K562 (cell line): ENCODE measurements at regions not wholly inside any gene's neighbourhood (a gene's known extent, or its start where the extent isn't known, plus 50 kb on each side); places are given as distances from the start of the nearest gene placed in this dataset.

Source experiments
- ATAC-seq: fragments of 200-7000 bp; cut with Tn5 transposase; 3 replicates; pipeline ENCODE4 v1.9.1; 2020; ENCODE audit warnings: moderate library complexity
- BruUV-seq: library from RNA; stranded (reverse); fragments of 400-500 nt; replicated peaks from 2 replicates; lab custom pipeline; 2021; lab: Mats Ljungman, UMichigan
- CTCF ChIA-PET: fragments of 300-600 bp; formaldehyde crosslinking; extraction: SDS; loops from one replicate; lab custom pipeline; 2021; ENCODE audit warnings: low intra/inter-chr PET ratio; lab: Yijun Ruan, JAX
- POLR2A ChIA-PET: fragments of 300-600, 350-650 bp; sonication (Branson Sonifier 250); formaldehyde crosslinking; extraction: SDS; loops from one replicate; lab custom pipeline; 2021; ENCODE audit warnings: antibody characterized with exemption, inconsistent platforms; lab: Yijun Ruan, JAX
- DNase-seq, 4 experiments: peaks; one replicate each; pipeline versions ENCODE4 v3.0.0 to v3.0.0-alpha.2; 2011 to 2018; ENCODE audit warnings: low spot score in 3 of 4, mixed read lengths in 3 of 4; ENCODE audit errors: extremely low read depth in 1 of 4
- FAIRE-seq: peaks from 2 replicates; lab custom pipeline; 2011; peaks lifted over from hg19 to GRCh38; lab: Jason Lieb, UNC
- H2AFZ ChIP-seq: 2 replicates; pipeline ENCODE4 v1.6.0; 2011; ENCODE audit warnings: low read depth, low read length, control low read depth, inconsistent platforms
- H3K27ac ChIP-seq: fragments of 200-600 bp; 3 replicates; pipeline ENCODE4 v1.8.0; 2011; ENCODE audit warnings: low read depth, mild to moderate bottlenecking, control low read depth, inconsistent platforms, low read length, moderate library complexity, mixed read lengths; ENCODE audit errors: extremely low read depth
- H3K27me3 ChIP-seq, 2 experiments: fragments of 300-600 bp in 1 of 2; 2 replicates in 1 of 2; 3 replicates in 1 of 2; pipeline versions ENCODE4 v1.6.0 to v1.8.0; 2011; ENCODE audit warnings: inconsistent platforms in 2 of 2, low read length in 2 of 2, mild to moderate bottlenecking in 1 of 2, mixed read lengths in 1 of 2, moderate library complexity in 1 of 2; ENCODE audit not compliant: control insufficient read depth in 2 of 2, insufficient read depth in 2 of 2
- H3K36me3 ChIP-seq: fragments of 300-600 bp; 3 replicates; pipeline ENCODE4 v1.8.0; 2011; ENCODE audit warnings: mild to moderate bottlenecking, low read length, inconsistent platforms; ENCODE audit not compliant: control insufficient read depth, insufficient read depth
- H3K4me1 ChIP-seq, 2 experiments: fragments of 200-600 bp in 1 of 2; replicated peaks in 1 of 2; 2 replicates in 1 of 2; 3 replicates in 1 of 2; pipeline versions ENCODE4 v1.5.1 to v1.8.0; 2011; ENCODE audit warnings: inconsistent platforms in 2 of 2, low read length in 2 of 2, mild to moderate bottlenecking in 1 of 2, mixed read lengths in 1 of 2, moderate library complexity in 1 of 2; ENCODE audit not compliant: control insufficient read depth in 2 of 2, insufficient read depth in 2 of 2
- H3K4me2 ChIP-seq: 2 replicates; pipeline ENCODE4 v1.6.1; 2011; ENCODE audit warnings: low read length, control low read depth, inconsistent platforms, mixed read lengths; ENCODE audit not compliant: insufficient read depth
- H3K4me3 ChIP-seq: fragments of 200-600 bp; sonication (generic), shearing (Covaris generic); 2 replicates; pipeline ENCODE4 v1.5.1; 2016; ENCODE audit warnings: control low read depth, inconsistent platforms
- H3K79me2 ChIP-seq: fragments of 200-600 bp; 3 replicates; pipeline ENCODE4 v1.8.0; 2011; ENCODE audit warnings: low read length, inconsistent platforms; ENCODE audit not compliant: control insufficient read depth, insufficient read depth
- H3K9ac ChIP-seq, 2 experiments: 2 replicates each; pipeline versions ENCODE4 v1.6.0 to v1.6.1; 2011; ENCODE audit warnings: low read depth in 2 of 2, low read length in 2 of 2, control low read depth in 1 of 2, inconsistent platforms in 1 of 2, mild to moderate bottlenecking in 1 of 2, mixed read lengths in 1 of 2; ENCODE audit not compliant: insufficient read depth in 1 of 2
- H3K9me1 ChIP-seq: one replicate; pipeline ENCODE4 v1.6.0; 2011; ENCODE audit warnings: inconsistent platforms, mild to moderate bottlenecking, low read length, moderate library complexity; ENCODE audit not compliant: control insufficient read depth, insufficient read depth
- H3K9me3 ChIP-seq: replicated peaks from 2 replicates; pipeline ENCODE4 v1.5.1; 2011; ENCODE audit warnings: low read depth, low read length, inconsistent platforms; ENCODE audit not compliant: control insufficient read depth, insufficient read depth
- H4K20me1 ChIP-seq: replicated peaks from 2 replicates; pipeline ENCODE4 v1.6.1; 2011; ENCODE audit warnings: low read length, inconsistent platforms, mixed read lengths; ENCODE audit not compliant: control insufficient read depth, insufficient read depth
- ASH1L ChIP-seq: fragments of 450-650 bp; IDR thresholded peaks from 2 replicates; pipeline ENCODE4 v1.6.1; 2018; ENCODE audit warnings: borderline replicate concordance, mild to moderate bottlenecking, low read depth; ENCODE audit not compliant: partially characterized antibody
- DDX20 ChIP-seq: fragments of 450-650 bp; IDR thresholded peaks from 2 replicates; pipeline ENCODE4 v1.6.1; 2016; ENCODE audit warnings: missing genetic modification characterization, low read depth, mild to moderate bottlenecking, missing compliant biosample characterization, moderate library complexity
- ELF1 ChIP-seq: fragments of 200-800 bp; sonication (Bioruptor generic); IDR thresholded peaks from 2 replicates; pipeline ENCODE4 v1.6.1; 2016; ENCODE audit warnings: missing genetic modification characterization, missing compliant biosample characterization
- ETS1 ChIP-seq: conservative IDR thresholded peaks from 2 replicates; pipeline ENCODE4 v1.6.1; 2011; ENCODE audit warnings: low read depth, mild to moderate bottlenecking, low read length; ENCODE audit not compliant: control insufficient read depth
- FOXA1 ChIP-seq: fragments of 450-650 bp; IDR thresholded peaks from 2 replicates; pipeline ENCODE4 v1.6.1; 2016; ENCODE audit warnings: mild to moderate bottlenecking, borderline replicate concordance
- NFE2 ChIP-seq: IDR thresholded peaks from 2 replicates; pipeline ENCODE4 v1.6.1; 2014; ENCODE audit warnings: antibody characterized with exemption, low read depth
- NUFIP1 ChIP-seq: fragments of 450-650 bp; IDR thresholded peaks from 2 replicates; pipeline ENCODE4 v1.6.1; 2018; ENCODE audit not compliant: partially characterized antibody
- in situ Hi-C: fragments of 300-500 bp; cut with MboI; formaldehyde crosslinking; loops from 4 replicates; pipeline ENCODE4 v1.15.0; 2018; ENCODE audit warnings: inconsistent platforms, mixed read lengths
- intact Hi-C: fragments of 100-400 bp; cut with micrococcal nuclease; formaldehyde crosslinking; loops from 2 replicates; pipeline ENCODE4 v1.14.2; 2022
- TF ChIP-seq, protein P1 (sequence below): sonication (generic); formaldehyde crosslinking; IDR thresholded peaks from 2 replicates; pipeline ENCODE4 v1.5.0; 2020; ENCODE audit warnings: missing genetic modification reagents

DNA sequence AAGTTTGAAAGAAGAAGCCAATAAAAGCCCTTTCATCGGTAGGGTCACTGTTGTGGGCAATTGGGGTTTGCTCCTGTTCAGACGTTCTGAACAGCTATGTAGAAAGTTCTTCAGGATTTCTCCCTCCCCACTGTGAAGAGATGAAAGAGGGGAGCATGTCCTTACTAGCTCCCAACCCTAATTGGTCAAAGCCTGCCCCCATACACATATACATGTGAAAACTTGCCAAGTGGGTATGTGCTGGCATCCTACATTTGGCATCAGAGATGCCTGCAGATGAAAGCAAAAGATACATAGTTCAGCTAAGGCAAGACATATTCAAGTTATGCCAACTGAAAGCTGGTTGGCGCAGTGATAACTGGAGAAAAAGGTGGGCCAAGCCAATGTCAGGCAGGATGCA, 363.1 kb upstream of the DACH1 start (continued):
- TF ChIP-seq NUFIP1: no peak
- TF ChIP-seq, protein P1, sequence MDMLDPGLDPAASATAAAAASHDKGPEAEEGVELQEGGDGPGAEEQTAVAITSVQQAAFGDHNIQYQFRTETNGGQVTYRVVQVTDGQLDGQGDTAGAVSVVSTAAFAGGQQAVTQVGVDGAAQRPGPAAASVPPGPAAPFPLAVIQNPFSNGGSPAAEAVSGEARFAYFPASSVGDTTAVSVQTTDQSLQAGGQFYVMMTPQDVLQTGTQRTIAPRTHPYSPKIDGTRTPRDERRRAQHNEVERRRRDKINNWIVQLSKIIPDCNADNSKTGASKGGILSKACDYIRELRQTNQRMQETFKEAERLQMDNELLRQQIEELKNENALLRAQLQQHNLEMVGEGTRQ (CRISPR knock-in tag): no peak
- no peak for TF ChIP-seq ELF1 (tag)
- TF ChIP-seq ETS1: no peak
- TF ChIP-seq FOXA1: no peak

DNA sequence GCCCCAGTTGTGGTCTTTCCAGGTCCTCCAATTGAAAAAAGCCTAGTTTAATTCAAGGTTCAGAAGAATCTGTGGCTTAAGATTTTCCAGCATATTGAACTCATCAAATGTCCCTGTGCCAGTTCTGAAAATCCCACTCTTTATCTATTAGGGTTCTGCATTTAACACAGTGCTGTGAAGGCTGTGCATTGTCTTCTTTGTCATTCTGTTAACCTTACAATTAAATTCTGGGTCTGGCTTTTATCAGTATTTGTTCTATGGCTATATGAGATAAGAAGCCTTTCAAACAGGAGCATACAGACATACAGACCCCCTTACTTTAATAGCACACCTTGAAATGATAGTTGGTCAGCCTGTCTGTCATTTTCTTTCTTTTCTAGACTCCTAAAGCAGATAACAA, 362.1 kb upstream of the DACH1 start:
- DNase-seq (no peak), ATAC-seq (no peak), FAIRE-seq (no peak)
- TF ChIP-seq NFE2: no peak
- TF ChIP-seq, protein P1 (CRISPR knock-in tag): no peak
- no peak for TF ChIP-seq DDX20
- no peak for TF ChIP-seq ASH1L
- ChIA-PET POLR2A (no interaction called here), CTCF (no interaction called here)
- H3K9me3 ChIP-seq: no peaks in the 10 kb centered on the region
- H3K4me2 ChIP-seq: no peak overlapping the region
- in situ Hi-C loops: no loop called here
- H3K4me3 ChIP-seq: no peak overlapping the region
- no peaks in the 10 kb centered on the region for H3K9me1 ChIP-seq
- no peaks in the 10 kb centered on the region for H3K79me2 ChIP-seq
- H4K20me1 ChIP-seq: no peaks in the 10 kb centered on the region
- no peak overlapping the region for H3K27ac ChIP-seq
- no peaks in the 10 kb centered on the region for H3K36me3 ChIP-seq
- H3K9ac ChIP-seq: no peak overlapping the region
- no peak overlapping the region for H2AFZ ChIP-seq
- no TSS peak for BruUV-seq
- no peaks in the 10 kb centered on the region for H3K27me3 ChIP-seq
- intact Hi-C loops: no loop called here
- H3K4me1 ChIP-seq: no peaks in the 10 kb centered on the region
